ENCODE measurements at regions not wholly inside any gene's neighbourhood (a gene's known extent, or its start where the extent isn't known, plus 50 kb on each side); places are given as distances from the start of the nearest gene placed in this dataset.

DNA sequence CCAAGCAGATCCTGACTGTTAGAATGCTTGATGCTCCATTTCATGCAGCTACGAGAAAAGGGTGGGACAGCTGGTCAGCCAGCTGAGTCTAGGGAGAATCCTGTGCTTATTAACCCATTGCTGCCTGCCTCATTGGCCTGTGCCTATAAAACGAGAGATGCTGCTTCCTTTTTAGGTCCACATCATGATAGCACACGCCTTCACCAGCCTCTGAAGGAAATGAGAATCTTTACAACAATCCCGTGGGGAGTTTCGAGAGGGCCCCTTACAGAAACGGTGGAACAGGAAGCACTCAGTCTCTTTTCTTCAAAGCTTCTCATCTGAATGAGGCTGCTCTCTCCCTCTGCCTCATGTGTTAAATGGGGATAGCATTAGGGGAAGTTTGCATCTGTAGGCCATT lies 147.3 kb upstream of the RFLNA start:
- Histone ChIP-seq H3K9ac (no peak overlapping the region), H3K4me1 (no peaks in the 10 kb centered on the region), H3K9me3 (ENCODE audit: low read depth) (no peaks in the 10 kb centered on the region), H4K20me1 (ENCODE audit: low read depth) (no peaks in the 10 kb centered on the region), H3K27me3 (no peaks in the 10 kb centered on the region), H3K79me2 (ENCODE audit: low read depth) (no peaks in the 10 kb centered on the region), H3K4me3 (no peak overlapping the region), H3K4me2 (no peak overlapping the region), H2AFZ (replicated peaks) (no peak overlapping the region), H3K27ac (no peak overlapping the region), H3K36me3 (no peaks in the 10 kb centered on the region), H3F3A (ENCODE audit: low read depth) (no peaks in the 10 kb centered on the region)
- Mint-ChIP-seq H3K4me3 (no peak overlapping the region), H3K4me1 (peaks cover 35% of the 10 kb centered on the region), H3K36me3 (peaks cover 11% of the 10 kb centered on the region), H3K9me3 (peaks cover 41% of the 10 kb centered on the region), H3K27ac (peak overlapping the region; percentile 29), H3K27me3 (ENCODE audit: insufficient read depth, low read depth) (peaks cover 16% of the 10 kb centered on the region)
- DNase-seq (ENCODE audit: low spot score): no peak
- TF ChIP-seq EZH2phosphoT487 (IDR thresholded peaks at IDR 0.05) (no peak), EZH2 (IDR thresholded peaks at IDR 0.05) (no peak)
- TF ChIP-seq, protein P1, sequence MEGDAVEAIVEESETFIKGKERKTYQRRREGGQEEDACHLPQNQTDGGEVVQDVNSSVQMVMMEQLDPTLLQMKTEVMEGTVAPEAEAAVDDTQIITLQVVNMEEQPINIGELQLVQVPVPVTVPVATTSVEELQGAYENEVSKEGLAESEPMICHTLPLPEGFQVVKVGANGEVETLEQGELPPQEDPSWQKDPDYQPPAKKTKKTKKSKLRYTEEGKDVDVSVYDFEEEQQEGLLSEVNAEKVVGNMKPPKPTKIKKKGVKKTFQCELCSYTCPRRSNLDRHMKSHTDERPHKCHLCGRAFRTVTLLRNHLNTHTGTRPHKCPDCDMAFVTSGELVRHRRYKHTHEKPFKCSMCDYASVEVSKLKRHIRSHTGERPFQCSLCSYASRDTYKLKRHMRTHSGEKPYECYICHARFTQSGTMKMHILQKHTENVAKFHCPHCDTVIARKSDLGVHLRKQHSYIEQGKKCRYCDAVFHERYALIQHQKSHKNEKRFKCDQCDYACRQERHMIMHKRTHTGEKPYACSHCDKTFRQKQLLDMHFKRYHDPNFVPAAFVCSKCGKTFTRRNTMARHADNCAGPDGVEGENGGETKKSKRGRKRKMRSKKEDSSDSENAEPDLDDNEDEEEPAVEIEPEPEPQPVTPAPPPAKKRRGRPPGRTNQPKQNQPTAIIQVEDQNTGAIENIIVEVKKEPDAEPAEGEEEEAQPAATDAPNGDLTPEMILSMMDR (IDR thresholded peaks at IDR 0.05): no peak

DNA sequence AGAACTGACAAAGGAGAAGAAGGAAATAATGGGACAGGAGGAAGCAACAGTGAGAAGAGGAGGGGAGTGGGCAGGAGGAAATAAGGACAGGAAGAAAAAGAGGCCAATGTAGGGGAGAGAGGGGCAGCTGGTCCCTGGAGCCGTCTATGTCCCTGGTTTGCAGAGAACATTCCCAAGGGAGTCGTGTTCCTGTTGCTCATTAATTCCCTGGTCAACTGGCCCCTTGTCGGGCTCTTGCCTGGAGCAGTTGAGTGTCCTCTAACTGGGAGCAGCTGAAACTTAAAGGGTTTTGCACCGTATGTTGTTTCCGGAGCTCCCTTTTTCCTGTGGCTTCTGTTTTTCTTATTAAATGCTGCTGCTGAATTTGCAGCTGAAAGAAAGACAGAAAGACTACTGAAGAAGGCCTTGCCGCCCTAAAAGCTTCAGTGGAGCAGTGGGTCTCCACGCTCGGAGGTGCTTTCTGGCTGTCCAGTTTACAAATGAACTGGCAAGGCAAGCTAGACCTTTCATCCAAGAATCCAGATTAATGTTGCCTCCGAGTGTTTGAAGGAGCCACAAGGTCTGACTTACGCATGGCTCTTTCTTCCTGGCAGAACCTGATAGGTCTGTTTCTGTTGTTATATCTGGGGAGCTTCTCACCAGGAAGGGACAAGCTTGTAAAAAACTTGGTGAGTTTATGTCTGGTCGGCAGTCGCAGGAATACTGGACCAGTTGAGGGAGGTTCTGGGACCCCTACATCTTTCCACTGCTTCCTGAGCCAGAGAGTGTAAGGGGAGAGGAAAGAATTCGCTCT lies 146.2 kb upstream of the RFLNA start:
- Histone ChIP-seq H4K20me1 (ENCODE audit: low read depth) (no peaks in the 10 kb centered on the region), H3K27me3 (no peaks in the 10 kb centered on the region)
- H3K36me3 Mint-ChIP-seq: peaks cover 6% of the 10 kb centered on the region

DNA sequence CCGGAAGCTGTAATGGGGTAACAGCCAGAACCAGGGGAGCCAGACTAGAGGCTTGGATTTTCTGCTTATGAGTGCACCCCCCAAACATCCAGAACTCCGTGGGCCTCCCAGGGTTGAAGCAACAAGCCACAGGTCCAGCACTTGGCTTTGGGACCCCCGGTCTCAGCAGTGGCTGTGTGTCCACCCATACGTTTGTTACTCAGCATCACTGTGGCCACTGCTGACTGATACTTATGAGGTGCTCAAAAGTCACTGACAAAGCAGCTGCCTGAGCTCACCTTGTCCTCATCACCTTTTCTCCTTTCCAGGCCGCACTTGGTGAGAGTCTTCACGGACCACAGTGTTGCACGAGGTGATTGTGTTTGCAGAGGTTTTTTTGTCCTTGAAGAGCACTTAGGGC lies 145.6 kb upstream of the RFLNA start:
- Histone ChIP-seq H3K27me3 (no peaks in the 10 kb centered on the region), H3K4me2 (no peak overlapping the region), H3K4me1 (no peaks in the 10 kb centered on the region), H3K9ac (no peak overlapping the region), H2AFZ (replicated peaks) (no peak overlapping the region), H3K36me3 (no peaks in the 10 kb centered on the region), H3F3A (ENCODE audit: low read depth) (no peaks in the 10 kb centered on the region), H3K27ac (no peak overlapping the region), H3K4me3 (no peak overlapping the region), H4K20me1 (ENCODE audit: low read depth) (no peaks in the 10 kb centered on the region), H3K79me2 (ENCODE audit: low read depth) (no peaks in the 10 kb centered on the region), H3K9me3 (ENCODE audit: low read depth) (no peaks in the 10 kb centered on the region)
- Mint-ChIP-seq H3K27me3 (ENCODE audit: insufficient read depth, low read depth) (peaks cover 7% of the 10 kb centered on the region), H3K27ac (no peak overlapping the region), H3K4me3 (no peak overlapping the region), H3K9me3 (peaks cover 31% of the 10 kb centered on the region), H3K36me3 (peaks cover 4% of the 10 kb centered on the region), H3K4me1 (peaks cover 28% of the 10 kb centered on the region)
- no peak for DNase-seq (ENCODE audit: low spot score)
- TF ChIP-seq EZH2 (IDR thresholded peaks at IDR 0.05) (no peak), EZH2phosphoT487 (IDR thresholded peaks at IDR 0.05) (no peak)
- TF ChIP-seq, protein P1 (IDR thresholded peaks at IDR 0.05): no peak

More for the DNA sequence above, 146.2 kb upstream of the RFLNA start:
- H3K36me3 ChIP-seq: no peaks in the 10 kb centered on the region
- no peak overlapping the region for H3K27ac ChIP-seq
- no peaks in the 10 kb centered on the region for H3K79me2 ChIP-seq (ENCODE audit: low read depth)
- TF ChIP-seq EZH2phosphoT487 (IDR thresholded peaks at IDR 0.05) (no peak), EZH2 (IDR thresholded peaks at IDR 0.05) (no peak)
- TF ChIP-seq, protein P1 (IDR thresholded peaks at IDR 0.05): no peak
- H3K27ac Mint-ChIP-seq: peak overlapping the region; percentile 63
- no peak overlapping the region for H3K4me3 ChIP-seq
- H3K9me3 ChIP-seq (ENCODE audit: low read depth): no peaks in the 10 kb centered on the region
- H3K4me2 ChIP-seq: no peak overlapping the region
- no peak overlapping the region for H2AFZ ChIP-seq (replicated peaks)
- no peak overlapping the region for H3K4me3 Mint-ChIP-seq
- H3F3A ChIP-seq (ENCODE audit: low read depth): no peaks in the 10 kb centered on the region
- no peak for DNase-seq (ENCODE audit: low spot score)
- H3K9ac ChIP-seq: no peak overlapping the region
- H3K4me1 Mint-ChIP-seq: peaks cover 30% of the 10 kb centered on the region
- H3K9me3 Mint-ChIP-seq: peaks cover 35% of the 10 kb centered on the region
- no peaks in the 10 kb centered on the region for H3K4me1 ChIP-seq
- peaks cover 12% of the 10 kb centered on the region for H3K27me3 Mint-ChIP-seq (ENCODE audit: insufficient read depth, low read depth)

All from neural progenitor cell (in vitro differentiated cells).